CD4-positive, alpha-beta T cell (primary cell): ENCODE measurements at regions not wholly inside any gene's neighbourhood (a gene's known extent, or its start where the extent isn't known, plus 50 kb on each side); places are given as distances from the start of the nearest gene placed in this dataset.

Source experiments
- ATAC-seq: fragments of 200-7000 bp; cut with Tn5 transposase; one replicate; pipeline ENCODE4 v1.10.0; 2022; ENCODE audit warnings: mild to moderate bottlenecking; ENCODE audit not compliant: poor library complexity
- CTCF ChIA-PET: fragments of 350-600 bp; sonication (Branson Sonifier 250); formaldehyde crosslinking; loops from one replicate; lab custom pipeline; 2021; ENCODE audit warnings: antibody characterized with exemption, inconsistent platforms; lab: Charles Lee
- POLR2A ChIA-PET: fragments of 350-600 bp; sonication (Branson Sonifier 250); formaldehyde crosslinking; loops from one replicate; lab custom pipeline; 2021; ENCODE audit warnings: antibody characterized with exemption, inconsistent platforms; lab: Charles Lee
- DNase-seq, 14 experiments: peaks; one replicate each; pipeline ENCODE4 v3.0.0-alpha.2; 2013 to 2020; ENCODE audit warnings: mixed read lengths in 2 of 14
- H3K27ac ChIP-seq, 2 donors: one replicate each; pipeline versions ENCODE4 v1.5.1 to v1.7.0; 2013; ENCODE audit warnings: low read length in 2 of 2, low read depth in 1 of 2, mild to moderate bottlenecking in 1 of 2
- H3K27me3 ChIP-seq, 2 experiments: 1 replicate in 1 of 2; 2 replicates in 1 of 2; pipeline versions ENCODE4 v1.6.1 to v1.7.0; 2013; ENCODE audit warnings: low read length in 2 of 2, control low read depth in 1 of 2, mild to moderate bottlenecking in 1 of 2, moderate library complexity in 1 of 2; ENCODE audit not compliant: insufficient read depth in 2 of 2, control insufficient read depth in 1 of 2
- H3K36me3 ChIP-seq: one replicate; pipeline ENCODE4 v1.6.1; 2013; ENCODE audit warnings: low read length, control low read depth; ENCODE audit not compliant: insufficient read depth
- H3K4me1 ChIP-seq: one replicate; pipeline ENCODE4 v1.6.1; 2013; ENCODE audit warnings: low read length, control low read depth; ENCODE audit not compliant: insufficient read depth
- H3K4me3 ChIP-seq: one replicate; pipeline ENCODE4 v1.5.1; 2013; ENCODE audit warnings: mild to moderate bottlenecking, low read length, moderate library complexity
- H3K9me3 ChIP-seq, 2 experiments: 1 replicate in 1 of 2; 2 replicates in 1 of 2; pipeline versions ENCODE4 v1.6.1 to v1.7.0; 2013; ENCODE audit warnings: low read length in 2 of 2, mild to moderate bottlenecking in 2 of 2, control low read depth in 1 of 2, moderate library complexity in 1 of 2; ENCODE audit not compliant: control insufficient read depth in 1 of 2, insufficient read depth in 1 of 2
- H3K27ac Mint-ChIP-seq: one replicate; pipeline ENCODE4 v1.8.0; 2020; ENCODE audit warnings: mixed read lengths
- H3K27me3 Mint-ChIP-seq: one replicate; pipeline ENCODE4 v1.8.0; 2021; ENCODE audit warnings: mixed read lengths
- H3K36me3 Mint-ChIP-seq: one replicate; pipeline ENCODE4 v1.8.0; 2021; ENCODE audit warnings: low read depth, mixed read lengths
- H3K4me1 Mint-ChIP-seq: one replicate; pipeline ENCODE4 v1.8.0; 2021; ENCODE audit warnings: low read depth, mixed read lengths
- H3K4me3 Mint-ChIP-seq: one replicate; pipeline ENCODE4 v1.8.0; 2020; ENCODE audit warnings: mild to moderate bottlenecking, mixed read lengths
- H3K9me3 Mint-ChIP-seq: one replicate; pipeline ENCODE4 v1.8.0; 2020; ENCODE audit warnings: mixed read lengths
- intact Hi-C, 2 experiments: fragments of 100-400 bp; cut with DNase I in 1 of 2; cut with micrococcal nuclease in 1 of 2; formaldehyde crosslinking; loops; one replicate each; pipeline versions ENCODE4 v1.15.1 to v1.9.0; 2023 to 2025; cut with DNase I, micrococcal nuclease
- TF ChIP-seq, protein P1 (sequence below): fragments of 200-600 bp; IDR thresholded peaks from one replicate; pipeline ENCODE4 v1.8.0; 2022; ENCODE audit warnings: antibody characterized with exemption, mild to moderate bottlenecking

DNA sequence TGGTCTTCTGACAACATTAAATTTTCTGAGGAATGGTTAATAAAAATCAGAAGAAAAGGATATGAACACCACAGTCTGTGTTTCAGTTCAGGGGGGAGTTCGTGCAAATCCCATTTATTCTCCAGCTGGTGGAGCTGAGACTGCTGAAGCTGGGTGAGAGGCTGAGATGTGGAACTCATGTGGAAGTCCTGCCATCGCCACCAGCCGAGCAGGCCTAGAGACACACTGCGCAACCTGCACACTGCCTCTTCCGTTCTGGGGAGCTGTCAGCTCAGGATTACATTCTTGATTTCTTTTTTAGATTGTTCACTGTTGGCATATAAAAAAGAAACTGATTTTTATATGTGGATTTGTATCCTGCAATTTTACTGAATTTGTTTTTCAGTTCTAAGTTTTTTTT is 66.6 kb upstream of the ELOVL6 start:
- intact Hi-C loops, result no loop called here
- peaks cover 4% of the 10 kb centered on the region for H3K27me3 Mint-ChIP-seq
- no peaks in the 10 kb centered on the region for H3K4me1 ChIP-seq
- H3K4me1 Mint-ChIP-seq, result no peaks in the 10 kb centered on the region
- H3K4me3 Mint-ChIP-seq, result no peak overlapping the region
- H3K4me3 ChIP-seq, result no peak overlapping the region
- no peaks in the 10 kb centered on the region for H3K9me3 ChIP-seq
- H3K36me3 ChIP-seq, result no peaks in the 10 kb centered on the region
- ATAC-seq, result no peak
- no peak overlapping the region for H3K27ac Mint-ChIP-seq
- ChIA-PET POLR2A (no interaction called here), CTCF (interaction anchor here (0.8 kb wide), 1 partner anchor 13 kb away, joined by 3 read pairs; no protein-coding TSS in a partner anchor)
- no peaks in the 10 kb centered on the region for H3K36me3 Mint-ChIP-seq
- no peak overlapping the region for H3K27ac ChIP-seq
- no peaks in the 10 kb centered on the region for H3K9me3 Mint-ChIP-seq
- TF ChIP-seq, protein P1, sequence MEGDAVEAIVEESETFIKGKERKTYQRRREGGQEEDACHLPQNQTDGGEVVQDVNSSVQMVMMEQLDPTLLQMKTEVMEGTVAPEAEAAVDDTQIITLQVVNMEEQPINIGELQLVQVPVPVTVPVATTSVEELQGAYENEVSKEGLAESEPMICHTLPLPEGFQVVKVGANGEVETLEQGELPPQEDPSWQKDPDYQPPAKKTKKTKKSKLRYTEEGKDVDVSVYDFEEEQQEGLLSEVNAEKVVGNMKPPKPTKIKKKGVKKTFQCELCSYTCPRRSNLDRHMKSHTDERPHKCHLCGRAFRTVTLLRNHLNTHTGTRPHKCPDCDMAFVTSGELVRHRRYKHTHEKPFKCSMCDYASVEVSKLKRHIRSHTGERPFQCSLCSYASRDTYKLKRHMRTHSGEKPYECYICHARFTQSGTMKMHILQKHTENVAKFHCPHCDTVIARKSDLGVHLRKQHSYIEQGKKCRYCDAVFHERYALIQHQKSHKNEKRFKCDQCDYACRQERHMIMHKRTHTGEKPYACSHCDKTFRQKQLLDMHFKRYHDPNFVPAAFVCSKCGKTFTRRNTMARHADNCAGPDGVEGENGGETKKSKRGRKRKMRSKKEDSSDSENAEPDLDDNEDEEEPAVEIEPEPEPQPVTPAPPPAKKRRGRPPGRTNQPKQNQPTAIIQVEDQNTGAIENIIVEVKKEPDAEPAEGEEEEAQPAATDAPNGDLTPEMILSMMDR, result no peak
- H3K27me3 ChIP-seq, result no peaks in the 10 kb centered on the region
- no peak for DNase-seq

DNA sequence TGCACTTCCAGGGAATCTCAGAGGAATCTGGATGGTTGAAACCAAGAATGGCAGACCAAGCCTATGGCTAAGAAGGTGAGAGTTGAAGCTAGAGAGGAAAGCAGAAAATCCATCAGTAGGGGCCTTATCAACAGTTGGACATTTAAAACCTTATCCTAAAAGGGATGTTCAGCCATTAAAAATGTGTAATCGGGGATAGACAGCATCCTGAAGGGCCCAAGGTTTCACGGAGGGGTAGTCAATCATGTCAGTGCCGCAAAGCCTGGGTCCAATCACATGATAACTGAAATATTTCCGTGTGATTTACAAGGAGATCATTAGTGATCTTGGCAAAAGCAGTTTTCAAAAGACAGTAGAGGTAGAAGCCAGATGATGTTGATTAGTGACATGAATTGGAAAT is 61.9 kb upstream of the ELOVL6 start:
- no peaks in the 10 kb centered on the region for H3K27me3 Mint-ChIP-seq
- Histone ChIP-seq H3K4me3 (no peak overlapping the region), H3K27ac (no peak overlapping the region), H3K27me3 (no peaks in the 10 kb centered on the region), H3K36me3 (no peaks in the 10 kb centered on the region), H3K9me3 (no peaks in the 10 kb centered on the region), H3K4me1 (no peaks in the 10 kb centered on the region)
- no peak for DNase-seq
- intact Hi-C loops, result no loop called here
- no peak overlapping the region for H3K27ac Mint-ChIP-seq
- ChIA-PET POLR2A (no interaction called here), CTCF (no interaction called here)
- no peaks in the 10 kb centered on the region for H3K36me3 Mint-ChIP-seq
- no peak for ATAC-seq
- no peaks in the 10 kb centered on the region for H3K9me3 Mint-ChIP-seq
- no peaks in the 10 kb centered on the region for H3K4me1 Mint-ChIP-seq
- no peak overlapping the region for H3K4me3 Mint-ChIP-seq
- TF ChIP-seq, protein P1, result no peak

DNA sequence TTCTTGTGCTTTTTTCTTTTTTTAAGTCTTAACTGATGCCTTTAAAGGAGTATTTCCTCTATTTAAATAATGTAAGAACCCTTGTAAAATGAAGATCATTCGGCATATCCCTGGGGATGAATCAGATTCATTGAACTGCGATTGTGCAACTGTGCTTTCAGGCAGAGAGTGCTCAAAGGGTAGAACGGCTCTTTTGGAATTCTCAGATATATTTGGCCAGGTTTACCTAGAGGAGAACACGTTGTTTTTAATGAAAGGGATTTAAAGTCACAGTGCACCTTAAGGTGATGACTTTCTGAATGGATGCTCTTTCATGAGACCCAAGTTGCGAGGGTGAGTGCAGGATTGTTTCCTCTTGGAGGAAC is 51.6 kb upstream of the ELOVL6 start:
- H3K27ac Mint-ChIP-seq, result no peak overlapping the region
- TF ChIP-seq, protein P1, result no peak
- H3K36me3 Mint-ChIP-seq, result no peaks in the 10 kb centered on the region
- intact Hi-C loops, result no loop called here
- H3K4me3 Mint-ChIP-seq, result no peak overlapping the region
- ATAC-seq (no peak), DNase-seq (no peak)
- Histone ChIP-seq H3K4me1 (no peaks in the 10 kb centered on the region), H3K36me3 (no peaks in the 10 kb centered on the region), H3K9me3 (no peaks in the 10 kb centered on the region), H3K4me3 (no peak overlapping the region), H3K27ac (no peak overlapping the region), H3K27me3 (no peaks in the 10 kb centered on the region)
- ChIA-PET CTCF (no interaction called here), POLR2A (no interaction called here)
- H3K9me3 Mint-ChIP-seq, result no peaks in the 10 kb centered on the region
- peaks cover 17% of the 10 kb centered on the region for H3K27me3 Mint-ChIP-seq
- no peaks in the 10 kb centered on the region for H3K4me1 Mint-ChIP-seq
